Caco-2 (cell line): ENCODE measurements at regions not wholly inside any gene's neighbourhood (a gene's known extent, or its start where the extent isn't known, plus 50 kb on each side); places are given as distances from the start of the nearest gene placed in this dataset.

Experiments used
- BruUV-seq: library from RNA; stranded (reverse); fragments of 400-500 nt; replicated peaks from 2 replicates; lab custom pipeline; 2021; lab: Mats Ljungman, UMichigan
- CTCF ChIA-PET: fragments of 300-600 bp; sonication (Branson Sonifier 250); formaldehyde crosslinking; loops from one replicate; lab custom pipeline; 2022; ENCODE audit warnings: antibody characterized with exemption; lab: Charles Lee
- POLR2A ChIA-PET: fragments of 300-600 bp; sonication (Branson Sonifier 250); formaldehyde crosslinking; loops from one replicate; lab custom pipeline; 2022; ENCODE audit warnings: antibody characterized with exemption; lab: Charles Lee
- DNase-seq, 2 experiments: peaks; one replicate each; pipeline versions ENCODE4 v3.0.0 to v3.0.0-alpha.2; 2020 to 2022
- H3K27me3 ChIP-seq: replicated peaks from 2 replicates; pipeline ENCODE4 v1.6.0; 2011; ENCODE audit warnings: low read length; ENCODE audit not compliant: control insufficient read depth, insufficient read depth
- H3K36me3 ChIP-seq: 2 replicates; pipeline ENCODE4 v1.5.1; 2011; ENCODE audit warnings: low read length; ENCODE audit not compliant: control insufficient read depth, insufficient read depth
- H3K4me1 ChIP-seq: fragments of 250-450 bp; sonication (Bioruptor Pico); 2 replicates; pipeline ENCODE4 v1.5.1; 2020; ENCODE audit warnings: mild to moderate bottlenecking
- H3K4me3 ChIP-seq: 2 replicates; pipeline ENCODE4 v1.5.1; 2011; ENCODE audit warnings: low read depth, mild to moderate bottlenecking, control low read depth, low read length
- H3K9me3 ChIP-seq: fragments of 250-450 bp; sonication (Bioruptor Pico); 2 replicates; pipeline ENCODE4 v1.5.1; 2020; ENCODE audit warnings: mild to moderate bottlenecking, moderate library complexity
- H3K27ac Mint-ChIP-seq: one replicate; pipeline ENCODE4 v1.8.0; 2022; ENCODE audit warnings: mixed read lengths; ENCODE audit not compliant: unreplicated experiment
- H3K27me3 Mint-ChIP-seq: one replicate; pipeline ENCODE4 v1.8.0; 2022; ENCODE audit warnings: mixed read lengths; ENCODE audit not compliant: insufficient read depth, unreplicated experiment
- H3K36me3 Mint-ChIP-seq: one replicate; pipeline ENCODE4 v1.8.0; 2022; ENCODE audit warnings: mild to moderate bottlenecking, mixed read lengths; ENCODE audit not compliant: insufficient read depth, unreplicated experiment
- H3K4me1 Mint-ChIP-seq: one replicate; pipeline ENCODE4 v1.8.0; 2022; ENCODE audit warnings: low read depth, mixed read lengths; ENCODE audit not compliant: unreplicated experiment
- H3K4me3 Mint-ChIP-seq: one replicate; pipeline ENCODE4 v1.8.0; 2022; ENCODE audit warnings: mild to moderate bottlenecking, moderate library complexity, mixed read lengths; ENCODE audit not compliant: unreplicated experiment
- H3K9me3 Mint-ChIP-seq: one replicate; pipeline ENCODE4 v1.8.0; 2022; ENCODE audit warnings: mixed read lengths; ENCODE audit not compliant: unreplicated experiment
- CTCF ChIP-seq, 2 experiments: fragments of 200-600 bp in 1 of 2; IDR thresholded peaks; 1 replicate in 1 of 2; 2 replicates in 1 of 2; pipeline versions ENCODE4 v1.5.1 to v1.8.0; 2011 to 2022; ENCODE audit warnings: antibody characterized with exemption in 1 of 2, control low read depth in 1 of 2, inconsistent platforms in 1 of 2, low read depth in 1 of 2, low read length in 1 of 2, mild to moderate bottlenecking in 1 of 2, moderate library complexity in 1 of 2; ENCODE audit not compliant: insufficient read depth in 1 of 2, severe bottlenecking in 1 of 2, unreplicated experiment in 1 of 2
- intact Hi-C: fragments of 100-400 bp; cut with micrococcal nuclease; formaldehyde crosslinking; loops from one replicate; pipeline ENCODE4 v1.10.0; 2022; ENCODE audit not compliant: unreplicated experiment

GRCh38 chr20:11352041-11352440, 565.7 kb upstream of the BTBD3 start:
- DNase-seq, result no peak
- TF ChIP-seq CTCF (IDR thresholded peaks at IDR 0.05; ENCODE audit: insufficient read depth in 1 of 2, low read depth in 1 of 2, low read length in 1 of 2, severe bottlenecking in 1 of 2, unreplicated experiment in 1 of 2), result no peak
- intact Hi-C loops, result no loop called here
- H3K27ac Mint-ChIP-seq, result no peak overlapping the region
- Histone ChIP-seq H3K4me3 (no peak overlapping the region), H3K4me1 (no peaks in the 10 kb centered on the region), H3K9me3 (no peaks in the 10 kb centered on the region), H3K27me3 (no peaks in the 10 kb centered on the region), H3K36me3 (no peaks in the 10 kb centered on the region)
- peaks cover 7% of the 10 kb centered on the region for H3K4me1 Mint-ChIP-seq
- CTCF ChIA-PET, result no interaction called here
- H3K9me3 Mint-ChIP-seq, result peaks cover 17% of the 10 kb centered on the region
- no peak overlapping the region for H3K4me3 Mint-ChIP-seq
- H3K27me3 Mint-ChIP-seq, result no peaks in the 10 kb centered on the region
- POLR2A ChIA-PET, result interaction anchor here (0.6 kb wide), 1 partner anchor 681 kb away, joined by 6 read pairs; no protein-coding TSS in a partner anchor
- peaks cover 5% of the 10 kb centered on the region for H3K36me3 Mint-ChIP-seq
- BruUV-seq, result no TSS peak

DNA sequence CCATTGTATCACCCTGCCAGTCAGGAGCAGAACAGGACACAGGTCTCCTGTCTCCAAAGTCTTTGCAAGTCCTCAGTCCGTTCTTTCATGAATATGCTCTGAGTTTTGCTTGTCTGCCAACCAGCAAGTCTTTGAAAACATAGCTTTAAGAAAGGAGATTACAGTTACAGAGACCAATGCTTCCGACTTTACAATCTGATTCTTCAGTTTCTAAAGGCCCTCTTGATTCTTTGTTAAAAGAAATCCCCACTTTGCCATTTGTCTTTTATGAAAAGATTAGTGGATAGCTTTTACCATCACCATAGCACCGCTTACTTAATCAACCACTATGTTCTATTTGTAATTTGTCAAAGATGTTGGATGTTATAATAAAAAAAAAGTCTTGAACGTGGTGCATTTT, 562.8 kb upstream of the BTBD3 start:
- Histone ChIP-seq H3K4me1 (no peaks in the 10 kb centered on the region), H3K9me3 (no peaks in the 10 kb centered on the region), H3K36me3 (no peaks in the 10 kb centered on the region), H3K27me3 (no peaks in the 10 kb centered on the region), H3K4me3 (no peak overlapping the region)
- intact Hi-C loops, result no loop called here
- TF ChIP-seq CTCF (IDR thresholded peaks at IDR 0.05; ENCODE audit: insufficient read depth in 1 of 2, low read depth in 1 of 2, low read length in 1 of 2, severe bottlenecking in 1 of 2, unreplicated experiment in 1 of 2), result no peak
- no peak overlapping the region for H3K27ac Mint-ChIP-seq
- no TSS peak for BruUV-seq
- POLR2A ChIA-PET, result no interaction called here
- CTCF ChIA-PET, result no interaction called here
- H3K27me3 Mint-ChIP-seq, result no peaks in the 10 kb centered on the region
- no peak overlapping the region for H3K4me3 Mint-ChIP-seq
- no peaks in the 10 kb centered on the region for H3K9me3 Mint-ChIP-seq
- peaks cover 7% of the 10 kb centered on the region for H3K4me1 Mint-ChIP-seq
- H3K36me3 Mint-ChIP-seq, result no peaks in the 10 kb centered on the region
- no peak for DNase-seq

- ChIA-PET POLR2A (no interaction called here), CTCF (no interaction called here)
- H3K9me3 ChIP-seq, result no peaks in the 10 kb centered on the region
- no peaks in the 10 kb centered on the region for H3K27me3 ChIP-seq
- H3K36me3 ChIP-seq, result no peaks in the 10 kb centered on the region
- H3K9me3 Mint-ChIP-seq, result no peaks in the 10 kb centered on the region
- no peak for DNase-seq
- intact Hi-C loops, result no loop called here
- H3K4me3 ChIP-seq, result no peak overlapping the region
- no peak overlapping the region for H3K27ac Mint-ChIP-seq
- H3K27me3 Mint-ChIP-seq, result no peaks in the 10 kb centered on the region
- H3K4me1 ChIP-seq, result no peaks in the 10 kb centered on the region
- H3K4me1 Mint-ChIP-seq, result peaks cover 7% of the 10 kb centered on the region
- H3K36me3 Mint-ChIP-seq, result no peaks in the 10 kb centered on the region
- H3K4me3 Mint-ChIP-seq, result no peak overlapping the region
- TF ChIP-seq CTCF (IDR thresholded peaks at IDR 0.05; ENCODE audit: insufficient read depth in 1 of 2, low read depth in 1 of 2, low read length in 1 of 2, severe bottlenecking in 1 of 2, unreplicated experiment in 1 of 2), result no peak
- no TSS peak for BruUV-seq
Measured at GRCh38 chr20:11355345-11355744, 562.3 kb upstream of the BTBD3 start.
